NB4 (cell line): ENCODE measurements at regions not wholly inside any gene's neighbourhood (a gene's known extent, or its start where the extent isn't known, plus 50 kb on each side); places are given as distances from the start of the nearest gene placed in this dataset.

Experiments used
- POLR2A ChIP-seq: IDR thresholded peaks from 2 replicates; pipeline ENCODE4 v1.6.1; 2011; ENCODE audit warnings: mild to moderate bottlenecking; ENCODE audit not compliant: insufficient read length; ENCODE audit errors: extremely low read depth
- TF ChIP-seq, protein P1 (sequence below): IDR thresholded peaks from one replicate; pipeline ENCODE4 v1.5.1; 2012; ENCODE audit warnings: low read depth, low read length

DNA sequence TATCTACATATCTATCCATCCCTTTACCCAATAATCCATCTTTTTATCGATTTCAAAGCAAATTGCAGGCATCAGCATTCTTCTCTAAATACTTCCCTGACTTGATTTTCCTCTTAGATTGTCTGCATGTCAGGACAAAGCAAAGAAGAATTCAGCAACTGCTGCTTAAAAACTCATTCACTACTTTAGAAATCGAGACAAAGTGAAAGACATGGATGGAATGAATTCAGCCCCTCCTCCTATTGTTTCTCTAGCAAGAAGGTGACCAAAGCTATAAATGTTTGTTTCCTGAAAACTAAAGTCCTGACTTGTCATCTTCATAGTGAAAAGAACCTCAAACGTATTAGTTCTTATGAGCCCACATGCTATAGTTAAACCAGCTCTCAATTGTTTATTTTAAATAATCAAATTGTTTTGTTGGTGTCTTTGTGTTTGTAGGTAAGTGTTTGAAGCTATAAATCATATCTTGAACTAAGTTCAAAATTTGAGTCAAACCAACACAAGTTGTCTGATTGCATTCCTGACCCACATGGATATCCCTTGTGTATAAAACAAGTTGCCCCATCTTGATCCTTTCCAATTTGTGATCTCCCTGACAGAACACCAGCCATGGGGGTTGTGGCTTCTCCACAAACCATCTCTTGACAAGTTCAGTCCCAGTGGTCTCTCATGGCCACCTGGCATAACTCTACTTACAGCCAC is 58.6 kb upstream of the ARHGAP5 start:
- TF ChIP-seq, protein P1, sequence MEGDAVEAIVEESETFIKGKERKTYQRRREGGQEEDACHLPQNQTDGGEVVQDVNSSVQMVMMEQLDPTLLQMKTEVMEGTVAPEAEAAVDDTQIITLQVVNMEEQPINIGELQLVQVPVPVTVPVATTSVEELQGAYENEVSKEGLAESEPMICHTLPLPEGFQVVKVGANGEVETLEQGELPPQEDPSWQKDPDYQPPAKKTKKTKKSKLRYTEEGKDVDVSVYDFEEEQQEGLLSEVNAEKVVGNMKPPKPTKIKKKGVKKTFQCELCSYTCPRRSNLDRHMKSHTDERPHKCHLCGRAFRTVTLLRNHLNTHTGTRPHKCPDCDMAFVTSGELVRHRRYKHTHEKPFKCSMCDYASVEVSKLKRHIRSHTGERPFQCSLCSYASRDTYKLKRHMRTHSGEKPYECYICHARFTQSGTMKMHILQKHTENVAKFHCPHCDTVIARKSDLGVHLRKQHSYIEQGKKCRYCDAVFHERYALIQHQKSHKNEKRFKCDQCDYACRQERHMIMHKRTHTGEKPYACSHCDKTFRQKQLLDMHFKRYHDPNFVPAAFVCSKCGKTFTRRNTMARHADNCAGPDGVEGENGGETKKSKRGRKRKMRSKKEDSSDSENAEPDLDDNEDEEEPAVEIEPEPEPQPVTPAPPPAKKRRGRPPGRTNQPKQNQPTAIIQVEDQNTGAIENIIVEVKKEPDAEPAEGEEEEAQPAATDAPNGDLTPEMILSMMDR, result no peak
- no peak for TF ChIP-seq POLR2A
